A673 (cell line): ENCODE measurements at regions not wholly inside any gene's neighbourhood (a gene's known extent, or its start where the extent isn't known, plus 50 kb on each side); places are given as distances from the start of the nearest gene placed in this dataset.

ENCODE experiments used
- EZH2 ChIP-seq: fragments of 200-600 bp; sonication (generic); IDR thresholded peaks from 2 replicates; pipeline ENCODE4 v1.6.1; 2017; ENCODE audit warnings: borderline replicate concordance, low read depth, mild to moderate bottlenecking, mixed read lengths, antibody characterized with exemption, low read length; ENCODE audit not compliant: poor library complexity, severe bottlenecking
- TF ChIP-seq, protein P1 (sequence below): fragments of 300-800, 200-600 bp; sonication (generic); conservative IDR thresholded peaks from 2 replicates; pipeline ENCODE4 v1.5.1; 2017; ENCODE audit warnings: low read depth, mild to moderate bottlenecking, antibody characterized with exemption, low read length, moderate library complexity, mixed read lengths

DNA sequence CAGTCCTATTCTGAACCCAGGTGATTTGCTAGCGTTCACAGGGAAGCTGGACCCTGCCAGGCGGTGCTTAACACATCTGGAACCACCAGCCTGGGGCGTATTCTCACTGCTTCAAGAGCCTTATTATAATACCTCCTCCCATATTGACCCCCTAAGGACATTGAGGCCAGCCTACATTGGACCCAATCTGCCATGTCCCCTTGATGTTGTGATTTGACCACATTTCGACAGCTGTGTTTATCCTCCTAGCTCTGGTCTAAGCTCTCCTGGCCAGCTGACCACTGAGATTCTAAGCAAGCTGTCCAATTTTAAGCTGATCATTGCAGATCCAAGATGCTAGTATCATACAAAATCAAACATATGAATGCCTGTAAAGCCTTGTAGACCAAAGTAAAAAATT lies 148.1 kb upstream of the BLID start:
- TF ChIP-seq, protein P1, sequence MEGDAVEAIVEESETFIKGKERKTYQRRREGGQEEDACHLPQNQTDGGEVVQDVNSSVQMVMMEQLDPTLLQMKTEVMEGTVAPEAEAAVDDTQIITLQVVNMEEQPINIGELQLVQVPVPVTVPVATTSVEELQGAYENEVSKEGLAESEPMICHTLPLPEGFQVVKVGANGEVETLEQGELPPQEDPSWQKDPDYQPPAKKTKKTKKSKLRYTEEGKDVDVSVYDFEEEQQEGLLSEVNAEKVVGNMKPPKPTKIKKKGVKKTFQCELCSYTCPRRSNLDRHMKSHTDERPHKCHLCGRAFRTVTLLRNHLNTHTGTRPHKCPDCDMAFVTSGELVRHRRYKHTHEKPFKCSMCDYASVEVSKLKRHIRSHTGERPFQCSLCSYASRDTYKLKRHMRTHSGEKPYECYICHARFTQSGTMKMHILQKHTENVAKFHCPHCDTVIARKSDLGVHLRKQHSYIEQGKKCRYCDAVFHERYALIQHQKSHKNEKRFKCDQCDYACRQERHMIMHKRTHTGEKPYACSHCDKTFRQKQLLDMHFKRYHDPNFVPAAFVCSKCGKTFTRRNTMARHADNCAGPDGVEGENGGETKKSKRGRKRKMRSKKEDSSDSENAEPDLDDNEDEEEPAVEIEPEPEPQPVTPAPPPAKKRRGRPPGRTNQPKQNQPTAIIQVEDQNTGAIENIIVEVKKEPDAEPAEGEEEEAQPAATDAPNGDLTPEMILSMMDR = no peak
- no peak for TF ChIP-seq EZH2
